NCI-H526 treated with DMSO at 0.1 percent for 48 hours (cell line): ENCODE measurements at regions not wholly inside any gene's neighbourhood (a gene's known extent, or its start where the extent isn't known, plus 50 kb on each side); places are given as distances from the start of the nearest gene placed in this dataset.

Source experiments
- DNase-seq: peaks from one replicate; lab custom pipeline; 2025; lab: John Stamatoyannopoulos, UW

- DNase-seq: no peak
Measured at GRCh38 chr19:28021259-28022185, 1191.4 kb downstream of the UQCRFS1 start.

GRCh38 chr19:28020619-28021258 is 1192.2 kb downstream of the UQCRFS1 start:
- no peak for DNase-seq

DNA sequence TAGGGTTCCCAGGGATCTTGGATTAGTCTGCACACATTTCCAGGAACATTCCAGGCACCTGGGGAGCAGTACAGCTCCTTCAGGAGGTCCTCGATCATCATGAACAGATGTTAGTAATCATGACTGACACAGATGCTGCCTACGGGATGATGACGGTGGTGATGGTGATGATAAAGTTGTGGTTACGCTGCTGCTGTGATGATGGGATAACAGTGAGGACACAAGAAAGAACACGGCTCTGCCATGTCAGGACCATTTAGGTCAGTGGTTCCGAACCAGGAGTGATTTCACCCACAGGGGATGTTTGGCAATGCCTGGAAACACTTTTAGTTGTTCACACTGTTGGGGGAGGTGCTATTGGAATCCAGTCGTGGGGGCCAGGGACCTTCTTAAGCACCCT is 1193.0 kb downstream of the UQCRFS1 start:
- no peak for DNase-seq

- DNase-seq: no peak
Measured at GRCh38 chr19:28019371-28019770, 1193.6 kb downstream of the UQCRFS1 start.

DNA sequence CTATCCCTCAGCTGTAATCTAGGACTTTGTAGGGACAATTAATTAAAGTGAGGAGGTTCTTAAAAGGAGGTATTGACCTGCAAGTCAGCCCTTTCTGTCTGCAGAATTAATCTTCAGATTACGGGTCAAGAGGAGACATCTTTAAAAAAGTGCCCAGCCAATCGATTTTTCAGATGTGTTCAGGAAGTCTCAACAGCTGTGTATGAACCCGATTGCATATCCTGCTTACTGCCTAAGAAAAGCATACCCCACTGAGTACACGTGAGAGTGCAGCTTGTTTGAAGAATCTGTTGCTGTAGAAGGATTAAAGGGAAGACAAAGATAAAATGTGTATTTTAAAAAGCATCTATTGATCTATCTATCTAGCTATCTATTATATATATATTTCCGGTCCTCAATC is 1194.5 kb downstream of the UQCRFS1 start:
- no peak for DNase-seq

DNA sequence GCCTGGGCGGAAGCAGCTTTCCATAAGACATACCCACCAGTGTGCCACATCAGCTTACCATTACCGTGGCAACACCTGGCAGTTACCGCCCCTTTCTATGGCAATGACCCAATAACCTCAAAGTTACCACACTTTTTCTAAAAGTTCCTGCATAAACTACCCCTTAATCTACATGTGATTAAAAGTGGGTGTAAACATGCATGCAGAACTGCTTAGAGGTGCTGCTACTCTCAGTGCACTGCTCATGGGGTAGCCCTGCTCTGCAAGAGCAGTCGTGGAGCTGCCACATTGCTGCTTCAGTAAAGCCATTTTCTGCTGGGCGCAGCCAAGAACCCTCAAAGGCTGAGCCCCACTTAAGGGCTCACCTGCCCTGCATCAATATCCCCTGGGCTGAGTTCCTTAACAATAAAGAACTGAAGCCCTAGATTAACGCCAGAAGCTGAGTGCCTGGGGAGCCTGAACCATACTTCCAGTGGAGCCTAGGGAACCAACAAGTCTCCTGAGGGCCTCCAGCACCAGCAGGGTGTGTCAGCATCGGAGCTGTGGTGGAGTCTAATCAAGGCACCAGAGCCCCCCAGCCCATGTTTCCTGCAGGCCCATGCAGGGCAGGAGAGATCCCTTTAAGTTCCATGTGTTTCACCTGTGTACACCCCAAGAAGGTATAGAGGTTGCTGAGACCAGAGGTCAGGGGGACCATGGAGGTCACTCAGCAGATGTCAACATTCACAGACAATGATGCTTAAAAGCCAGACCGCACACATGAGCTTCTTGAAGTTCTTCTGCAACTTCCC is 1198.1 kb downstream of the UQCRFS1 start:
- no peak for DNase-seq

GRCh38 chr19:28012361-28012760 is 1200.6 kb downstream of the UQCRFS1 start:
- no peak for DNase-seq

DNA sequence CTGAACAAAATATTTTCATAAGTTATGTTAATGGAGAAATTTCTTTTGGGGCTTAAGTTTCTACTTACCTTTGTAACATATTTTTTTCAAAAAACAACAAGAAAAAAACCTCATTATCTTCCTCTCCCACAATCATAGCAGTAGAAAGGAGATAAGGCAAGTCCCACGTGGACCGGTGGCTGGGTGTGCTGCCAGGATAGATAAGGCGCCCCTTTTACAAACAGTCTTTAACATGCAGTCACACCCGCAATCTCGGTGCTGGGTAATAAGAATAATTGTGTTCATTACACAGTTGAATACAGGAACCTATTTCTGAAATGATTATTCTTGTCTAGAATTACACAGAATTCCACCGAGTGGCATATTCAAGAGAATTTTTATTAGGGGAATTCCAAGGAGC is 1202.3 kb downstream of the UQCRFS1 start:
- no peak for DNase-seq

DNA sequence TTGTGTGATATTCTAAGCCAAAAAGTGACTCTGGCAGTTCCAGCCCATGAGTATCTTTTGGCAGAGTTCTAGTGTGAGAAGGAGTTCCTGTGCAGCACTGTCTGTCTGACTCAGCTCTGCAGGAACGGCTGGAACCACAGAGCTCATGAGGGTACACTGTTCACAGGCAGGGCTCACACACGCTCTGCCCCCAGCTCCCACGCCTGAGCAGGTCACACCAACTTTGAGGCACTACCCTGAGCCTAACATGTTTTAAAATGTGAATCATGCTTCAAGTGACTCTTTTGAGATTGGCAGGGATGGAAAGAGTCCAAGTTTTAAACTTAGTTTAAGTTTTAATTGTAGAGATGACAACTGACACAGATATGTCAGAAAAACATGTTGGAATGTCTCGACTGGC is 1203.3 kb downstream of the UQCRFS1 start:
- no peak for DNase-seq

- no peak for DNase-seq
Measured at GRCh38 chr19:28008695-28009094, 1204.3 kb downstream of the UQCRFS1 start.

GRCh38 chr19:28003543-28003942 is 1209.4 kb downstream of the UQCRFS1 start:
- no peak for DNase-seq

GRCh38 chr19:27997069-27997468 is 1215.9 kb downstream of the UQCRFS1 start:
- no peak for DNase-seq

DNA sequence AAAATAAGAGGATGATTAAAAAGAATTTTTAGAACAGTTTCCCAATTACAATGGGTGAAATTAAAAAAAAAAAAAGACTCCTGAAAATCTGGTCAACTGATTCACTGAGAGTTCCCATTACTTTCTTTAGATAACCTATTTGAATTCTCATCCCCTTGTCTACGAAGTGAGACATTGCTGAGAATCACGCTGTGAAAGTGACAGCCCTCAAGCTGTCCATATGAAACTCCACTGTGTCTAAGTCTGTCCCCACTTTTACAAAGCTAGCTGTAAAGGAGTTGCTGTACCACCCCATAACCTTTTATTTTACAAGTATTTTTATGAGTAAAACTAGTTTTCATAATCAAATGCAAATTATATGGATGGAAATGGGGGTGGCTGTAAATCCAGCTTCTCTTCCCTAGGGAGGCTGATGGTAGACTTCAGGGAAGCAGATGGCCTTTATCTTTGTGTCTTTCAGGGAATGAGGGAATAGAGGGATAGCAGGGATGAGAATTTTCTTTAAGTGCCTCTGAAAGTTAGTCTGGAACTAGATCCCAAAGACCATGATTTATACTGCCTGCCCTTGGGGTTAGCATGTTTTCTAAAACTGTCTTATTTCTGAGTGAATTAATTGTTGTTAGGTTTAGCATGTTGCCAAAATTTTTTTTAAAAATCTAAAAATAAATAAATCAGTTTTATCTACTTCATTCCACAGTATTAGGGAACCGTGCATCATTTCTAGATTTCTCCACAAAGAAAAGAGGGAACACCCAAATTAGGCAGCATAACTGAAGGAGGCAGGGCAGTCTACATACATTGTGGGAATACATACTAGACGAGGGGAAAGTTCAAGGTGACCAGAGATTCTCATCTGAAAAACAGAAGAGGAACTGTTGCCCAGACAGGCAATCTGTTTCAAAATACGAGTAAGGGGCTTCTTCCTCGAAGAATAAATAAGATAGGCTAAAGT is 1219.1 kb downstream of the UQCRFS1 start:
- DNase-seq: peak; percentile 90

- peak; percentile 46 for DNase-seq
Measured at GRCh38 chr19:27986299-27986698, 1226.7 kb downstream of the UQCRFS1 start.

GRCh38 chr19:27975419-27976005 is 1237.4 kb downstream of the UQCRFS1 start:
- no peak for DNase-seq

DNA sequence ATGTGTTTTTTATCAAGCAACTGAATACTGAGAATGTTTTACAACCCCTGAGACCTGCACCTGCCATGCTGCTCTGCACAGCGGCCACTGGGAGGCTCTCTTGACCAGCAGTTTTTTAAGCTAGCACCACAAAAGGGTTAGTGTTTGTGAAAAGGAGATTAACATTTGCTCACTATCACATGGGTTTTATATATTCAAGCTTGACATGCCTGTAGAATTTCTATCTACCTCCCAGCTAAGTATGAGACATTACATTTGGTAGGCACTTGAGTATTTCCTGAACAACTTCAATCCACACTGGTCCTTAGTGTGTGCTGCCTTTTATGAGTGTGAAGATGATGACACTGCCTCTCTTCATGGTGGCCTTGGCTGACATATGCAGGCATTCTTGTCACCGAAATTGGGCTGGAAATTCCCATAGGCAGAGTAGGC is 1238.9 kb downstream of the UQCRFS1 start:
- peak; percentile 63 for DNase-seq

- no peak for DNase-seq
Measured at GRCh38 chr19:27972291-27973040, 1240.5 kb downstream of the UQCRFS1 start.

DNA sequence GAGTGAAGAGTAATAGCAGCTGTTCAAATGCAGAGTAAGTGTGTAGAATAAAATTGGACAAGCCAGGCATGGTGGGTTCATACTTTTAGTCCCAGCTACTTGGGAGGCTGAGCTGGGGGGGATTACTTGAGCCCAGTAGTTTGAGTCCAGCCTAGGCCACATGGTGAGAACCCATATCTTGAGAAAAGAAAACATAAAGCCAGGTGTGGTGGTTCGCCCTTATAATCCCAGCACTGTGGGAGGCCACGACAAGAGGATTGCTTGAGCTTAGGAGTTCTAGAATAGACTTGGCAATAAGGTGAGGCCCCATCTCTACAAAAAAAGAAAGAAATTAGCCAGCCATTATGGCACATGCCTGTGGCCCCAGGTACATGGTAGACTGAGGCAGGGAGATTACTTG is 1241.1 kb downstream of the UQCRFS1 start:
- no peak for DNase-seq

GRCh38 chr19:27971071-27971470 is 1241.9 kb downstream of the UQCRFS1 start:
- no peak for DNase-seq

DNA sequence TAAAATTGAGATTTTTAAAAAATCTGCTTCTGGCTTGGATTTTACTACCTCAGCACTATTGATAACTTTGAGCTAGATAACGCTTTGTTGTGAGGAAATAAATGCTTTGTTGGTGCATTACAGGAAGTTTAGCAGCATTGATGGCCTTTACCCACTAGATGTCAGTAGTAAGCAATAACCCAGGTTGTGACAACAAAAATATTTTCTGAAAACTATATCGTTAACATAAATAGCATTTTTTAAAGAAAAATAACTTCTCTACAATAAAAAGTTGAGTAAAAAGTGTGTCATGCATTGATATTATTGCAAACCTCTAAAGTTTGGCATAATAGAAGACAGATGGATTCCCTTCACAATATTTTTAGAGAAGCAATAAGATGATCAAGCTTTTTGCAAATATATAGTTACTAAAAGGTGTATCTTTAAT is 1246.5 kb downstream of the UQCRFS1 start:
- no peak for DNase-seq
